Stimulated activated naive CD8-positive, alpha-beta T cell treated with anti-CD3 and anti-CD28 coated beads, Interleukin-15, amount 100 ng/mL, for 72 hours (primary cell): ENCODE measurements at regions not wholly inside any gene's neighbourhood (a gene's known extent, or its start where the extent isn't known, plus 50 kb on each side); places are given as distances from the start of the nearest gene placed in this dataset.

Source experiments
- ATAC-seq: fragments of 150-1000 bp; cut with Tn5 transposase; 2 replicates; pipeline ENCODE4 v1.10.0; 2021; ENCODE audit warnings: mild to moderate bottlenecking, moderate library complexity
- DNase-seq, 2 donors: peaks; one replicate each; pipeline ENCODE4 v3.0.0; 2021 to 2022
- H3K27ac Mint-ChIP-seq, 2 donors: one replicate each; pipeline ENCODE4 v1.8.0; 2022; ENCODE audit warnings: mild to moderate bottlenecking in 2 of 2, mixed read lengths in 2 of 2, moderate library complexity in 2 of 2
- H3K27me3 Mint-ChIP-seq: one replicate; pipeline ENCODE4 v1.8.0; 2022; ENCODE audit warnings: mixed read lengths
- H3K4me1 Mint-ChIP-seq: one replicate; pipeline ENCODE4 v1.8.0; 2022; ENCODE audit warnings: mild to moderate bottlenecking, mixed read lengths
- H3K4me3 Mint-ChIP-seq, 2 donors: one replicate each; pipeline ENCODE4 v1.8.0; 2022; ENCODE audit warnings: mild to moderate bottlenecking in 2 of 2, mixed read lengths in 2 of 2, moderate library complexity in 1 of 2
- H3K9me3 Mint-ChIP-seq, 2 donors: one replicate each; pipeline ENCODE4 v1.8.0; 2022; ENCODE audit warnings: mixed read lengths in 2 of 2

GRCh38 chr6:138618168-138618567 is 118.9 kb upstream of the NHSL1 start:
- ATAC-seq = no peak
- no peak overlapping the region for H3K4me3 Mint-ChIP-seq
- no peak overlapping the region for H3K27ac Mint-ChIP-seq
- H3K9me3 Mint-ChIP-seq = no peaks in the 10 kb centered on the region
- H3K4me1 Mint-ChIP-seq = no peaks in the 10 kb centered on the region
- no peak for DNase-seq
- no peaks in the 10 kb centered on the region for H3K27me3 Mint-ChIP-seq

- Mint-ChIP-seq H3K27me3 (no peaks in the 10 kb centered on the region), H3K27ac (no peak overlapping the region), H3K9me3 (no peaks in the 10 kb centered on the region), H3K4me1 (no peaks in the 10 kb centered on the region), H3K4me3 (no peak overlapping the region)
- DNase-seq (no peak), ATAC-seq (no peak)
Observed at GRCh38 chr6:138620630-138621029, 121.3 kb upstream of the NHSL1 start.

GRCh38 chr6:138622967-138623366 is 123.7 kb upstream of the NHSL1 start:
- no peak overlapping the region for H3K27ac Mint-ChIP-seq
- no peak overlapping the region for H3K4me3 Mint-ChIP-seq
- ATAC-seq (no peak), DNase-seq (no peak)
- H3K27me3 Mint-ChIP-seq = no peaks in the 10 kb centered on the region
- no peaks in the 10 kb centered on the region for H3K4me1 Mint-ChIP-seq
- no peaks in the 10 kb centered on the region for H3K9me3 Mint-ChIP-seq

GRCh38 chr6:138631566-138631965 is 132.3 kb upstream of the NHSL1 start:
- peaks cover 0 to 12% of the 10 kb centered on the region in 2 donors for H3K9me3 Mint-ChIP-seq
- no peak overlapping the region for H3K27ac Mint-ChIP-seq
- no peak overlapping the region for H3K4me3 Mint-ChIP-seq
- H3K27me3 Mint-ChIP-seq = peaks cover 42% of the 10 kb centered on the region
- ATAC-seq (no peak), DNase-seq (no peak)
- no peaks in the 10 kb centered on the region for H3K4me1 Mint-ChIP-seq

GRCh38 chr6:138637822-138638221 is 135.7 kb upstream of the CCDC28A start:
- no peak for DNase-seq
- no peak for ATAC-seq
- peaks cover 38% of the 10 kb centered on the region for H3K27me3 Mint-ChIP-seq
- no peaks in the 10 kb centered on the region for H3K4me1 Mint-ChIP-seq
- no peak overlapping the region for H3K27ac Mint-ChIP-seq
- H3K4me3 Mint-ChIP-seq = no peak overlapping the region
- H3K9me3 Mint-ChIP-seq = peaks cover 0 to 6% of the 10 kb centered on the region in 2 donors

- DNase-seq (no peak), ATAC-seq (no peak)
- Mint-ChIP-seq H3K27ac (no peak overlapping the region), H3K9me3 (no peaks in the 10 kb centered on the region), H3K27me3 (peaks cover 31% of the 10 kb centered on the region), H3K4me3 (no peak overlapping the region), H3K4me1 (no peaks in the 10 kb centered on the region)
Observed at GRCh38 chr6:138638604-138639003, 135.0 kb upstream of the CCDC28A start.

- H3K4me3 Mint-ChIP-seq = no peak overlapping the region
- DNase-seq (no peak), ATAC-seq (no peak)
- peaks cover 17% of the 10 kb centered on the region for H3K27me3 Mint-ChIP-seq
- no peaks in the 10 kb centered on the region for H3K9me3 Mint-ChIP-seq
- H3K4me1 Mint-ChIP-seq = no peaks in the 10 kb centered on the region
- peak overlapping the region in 1 of 2 donors; percentile 59 for H3K27ac Mint-ChIP-seq
Observed at GRCh38 chr6:138640028-138640427, 133.5 kb upstream of the CCDC28A start.

GRCh38 chr6:138643210-138643609 is 130.4 kb upstream of the CCDC28A start:
- DNase-seq = no peak
- no peaks in the 10 kb centered on the region for H3K27me3 Mint-ChIP-seq
- no peak for ATAC-seq
- H3K27ac Mint-ChIP-seq = no peak overlapping the region
- no peak overlapping the region for H3K4me3 Mint-ChIP-seq
- H3K4me1 Mint-ChIP-seq = no peaks in the 10 kb centered on the region
- H3K9me3 Mint-ChIP-seq = no peaks in the 10 kb centered on the region

GRCh38 chr6:138645976-138646640 is 127.5 kb upstream of the CCDC28A start:
- no peak for ATAC-seq
- Mint-ChIP-seq H3K4me3 (no peak overlapping the region), H3K27ac (no peak overlapping the region)

GRCh38 chr6:138647006-138647405 is 126.6 kb upstream of the CCDC28A start:
- no peaks in the 10 kb centered on the region for H3K4me1 Mint-ChIP-seq
- H3K27me3 Mint-ChIP-seq = no peaks in the 10 kb centered on the region
- no peak overlapping the region for H3K27ac Mint-ChIP-seq
- ATAC-seq (no peak), DNase-seq (no peak)
- H3K4me3 Mint-ChIP-seq = no peak overlapping the region
- no peaks in the 10 kb centered on the region for H3K9me3 Mint-ChIP-seq

More at GRCh38 chr6:138645976-138646640, 127.5 kb upstream of the CCDC28A start:
- no peak for DNase-seq
- Mint-ChIP-seq H3K4me1 (no peaks in the 10 kb centered on the region), H3K9me3 (no peaks in the 10 kb centered on the region), H3K27me3 (no peaks in the 10 kb centered on the region)

GRCh38 chr6:138648127-138648526 is 125.4 kb upstream of the CCDC28A start:
- Mint-ChIP-seq H3K4me1 (no peaks in the 10 kb centered on the region), H3K4me3 (no peak overlapping the region), H3K9me3 (no peaks in the 10 kb centered on the region), H3K27me3 (no peaks in the 10 kb centered on the region), H3K27ac (no peak overlapping the region)
- no peak for ATAC-seq
- no peak for DNase-seq

GRCh38 chr6:138651491-138651890 is 122.1 kb upstream of the CCDC28A start:
- Mint-ChIP-seq H3K4me3 (no peak overlapping the region), H3K27me3 (peaks cover 21% of the 10 kb centered on the region), H3K9me3 (no peaks in the 10 kb centered on the region), H3K27ac (no peak overlapping the region), H3K4me1 (peaks cover 21% of the 10 kb centered on the region)
- DNase-seq (no peak), ATAC-seq (no peak)

- Mint-ChIP-seq H3K4me1 (peaks cover 21% of the 10 kb centered on the region), H3K4me3 (no peak overlapping the region), H3K9me3 (no peaks in the 10 kb centered on the region), H3K27ac (no peak overlapping the region), H3K27me3 (peaks cover 31% of the 10 kb centered on the region)
- DNase-seq (no peak), ATAC-seq (no peak)
Observed at GRCh38 chr6:138652824-138653223, 120.7 kb upstream of the CCDC28A start.

GRCh38 chr6:138653435-138653834 is 120.1 kb upstream of the CCDC28A start:
- DNase-seq = no peak
- Mint-ChIP-seq H3K4me1 (peaks cover 21% of the 10 kb centered on the region), H3K4me3 (no peak overlapping the region), H3K9me3 (no peaks in the 10 kb centered on the region), H3K27me3 (peaks cover 31% of the 10 kb centered on the region), H3K27ac (no peak overlapping the region)
- ATAC-seq = no peak

- DNase-seq (peak; percentile 17 to 34), ATAC-seq (peak; percentile 100)
- peak overlapping the region; percentile 26 to 33 for H3K4me3 Mint-ChIP-seq
Observed at GRCh38 chr6:138654715-138655634, 118.6 kb upstream of the CCDC28A start.

GRCh38 chr6:138655828-138656227 is 117.7 kb upstream of the CCDC28A start:
- Mint-ChIP-seq H3K27me3 (peaks cover 31% of the 10 kb centered on the region), H3K9me3 (no peaks in the 10 kb centered on the region), H3K4me3 (no peak overlapping the region), H3K4me1 (peaks cover 27% of the 10 kb centered on the region), H3K27ac (no peak overlapping the region)
- no peak for DNase-seq
- ATAC-seq = no peak

More at GRCh38 chr6:138654715-138655634, 118.6 kb upstream of the CCDC28A start:
- Mint-ChIP-seq H3K4me1 (peaks cover 25% of the 10 kb centered on the region), H3K27me3 (peaks cover 31% of the 10 kb centered on the region), H3K9me3 (no peaks in the 10 kb centered on the region), H3K27ac (peak overlapping the region in 1 of 2 donors; percentile 16)
